ENCODE measurements at regions not wholly inside any gene's neighbourhood (a gene's known extent, or its start where the extent isn't known, plus 50 kb on each side); places are given as distances from the start of the nearest gene placed in this dataset.

- no peak for DNase-seq (ENCODE audit: low spot score)
Measured at GRCh38 chr4:181281451-181281850, 961.8 kb upstream of the TENM3 start.

GRCh38 chr4:181289198-181289597 is 954.0 kb upstream of the TENM3 start:
- DNase-seq (ENCODE audit: low spot score), result no peak

GRCh38 chr4:181291615-181292014 is 951.6 kb upstream of the TENM3 start:
- no peak for DNase-seq (ENCODE audit: low spot score)

GRCh38 chr4:181293014-181293413 is 950.2 kb upstream of the TENM3 start:
- DNase-seq (ENCODE audit: low spot score), result no peak

GRCh38 chr4:181293541-181293940 is 949.7 kb upstream of the TENM3 start:
- DNase-seq (ENCODE audit: low spot score), result no peak

GRCh38 chr4:181294421-181294820 is 948.8 kb upstream of the TENM3 start:
- DNase-seq (ENCODE audit: low spot score), result no peak

GRCh38 chr4:181301735-181302710 is 941.2 kb upstream of the TENM3 start:
- no peak for DNase-seq (ENCODE audit: low spot score)

- no peak for DNase-seq (ENCODE audit: low spot score)
Measured at GRCh38 chr4:181307824-181308223, 935.4 kb upstream of the TENM3 start.

GRCh38 chr4:181308476-181309312 is 934.5 kb upstream of the TENM3 start:
- no peak for DNase-seq (ENCODE audit: low spot score)

GRCh38 chr4:181312066-181312465 is 931.1 kb upstream of the TENM3 start:
- no peak for DNase-seq (ENCODE audit: low spot score)

GRCh38 chr4:181319629-181320028 is 923.6 kb upstream of the TENM3 start:
- no peak for DNase-seq (ENCODE audit: low spot score)

GRCh38 chr4:181323061-181323460 is 920.1 kb upstream of the TENM3 start:
- no peak for DNase-seq (ENCODE audit: low spot score)

GRCh38 chr4:181330654-181331201 is 912.5 kb upstream of the TENM3 start:
- no peak for DNase-seq (ENCODE audit: low spot score)

- DNase-seq (ENCODE audit: low spot score), result no peak
Measured at GRCh38 chr4:181331214-181331613, 912.0 kb upstream of the TENM3 start.

GRCh38 chr4:181345931-181346330 is 897.3 kb upstream of the TENM3 start:
- DNase-seq (ENCODE audit: low spot score), result no peak

GRCh38 chr4:181350615-181351415 is 892.4 kb upstream of the TENM3 start:
- no peak for DNase-seq (ENCODE audit: low spot score)

- no peak for DNase-seq (ENCODE audit: low spot score)
Measured at GRCh38 chr4:181364504-181364903, 878.7 kb upstream of the TENM3 start.

- DNase-seq (ENCODE audit: low spot score), result no peak
Measured at GRCh38 chr4:181365671-181366070, 877.5 kb upstream of the TENM3 start.

- DNase-seq (ENCODE audit: low spot score), result no peak
Measured at GRCh38 chr4:181372014-181372413, 871.2 kb upstream of the TENM3 start.

- no peak for DNase-seq (ENCODE audit: low spot score)
Measured at GRCh38 chr4:181376058-181376457, 867.1 kb upstream of the TENM3 start.

- no peak for DNase-seq (ENCODE audit: low spot score)
Measured at GRCh38 chr4:181388061-181388460, 855.1 kb upstream of the TENM3 start.

GRCh38 chr4:181416966-181417365 is 826.2 kb upstream of the TENM3 start:
- DNase-seq (ENCODE audit: low spot score), result no peak

All from left forelimb (tissue), 1 donor.